NK-92 treated with Interleukin-12 subunit alpha and Interleukin-12 subunit beta, amount 100 ng/mL, for 24 hours (cell line): ENCODE measurements at regions not wholly inside any gene's neighbourhood (a gene's known extent, or its start where the extent isn't known, plus 50 kb on each side); places are given as distances from the start of the nearest gene placed in this dataset.

ENCODE experiments used
- DNase-seq: peaks from one replicate; lab custom pipeline; 2025; lab: John Stamatoyannopoulos, UW

DNA sequence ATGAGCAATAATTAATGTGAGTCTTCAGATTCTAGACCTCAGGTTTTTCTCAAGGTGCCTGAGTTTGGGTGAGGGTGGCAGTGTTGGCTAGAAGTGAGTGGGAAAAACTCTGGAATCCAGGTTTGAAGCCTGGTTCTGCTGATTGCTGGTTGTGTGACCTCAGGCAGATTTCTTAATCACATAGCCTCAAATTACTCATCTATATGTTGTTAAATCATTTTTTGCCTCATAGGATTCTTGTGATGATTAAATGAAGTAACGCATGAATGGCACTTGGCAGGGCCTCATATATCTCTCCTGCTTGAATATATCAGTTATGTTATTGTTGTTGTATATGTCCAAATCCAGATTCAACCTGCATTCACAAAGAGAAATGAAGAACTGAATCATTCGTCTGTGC lies 60.5 kb downstream of the NR2F2 start:
- no peak for DNase-seq

DNA sequence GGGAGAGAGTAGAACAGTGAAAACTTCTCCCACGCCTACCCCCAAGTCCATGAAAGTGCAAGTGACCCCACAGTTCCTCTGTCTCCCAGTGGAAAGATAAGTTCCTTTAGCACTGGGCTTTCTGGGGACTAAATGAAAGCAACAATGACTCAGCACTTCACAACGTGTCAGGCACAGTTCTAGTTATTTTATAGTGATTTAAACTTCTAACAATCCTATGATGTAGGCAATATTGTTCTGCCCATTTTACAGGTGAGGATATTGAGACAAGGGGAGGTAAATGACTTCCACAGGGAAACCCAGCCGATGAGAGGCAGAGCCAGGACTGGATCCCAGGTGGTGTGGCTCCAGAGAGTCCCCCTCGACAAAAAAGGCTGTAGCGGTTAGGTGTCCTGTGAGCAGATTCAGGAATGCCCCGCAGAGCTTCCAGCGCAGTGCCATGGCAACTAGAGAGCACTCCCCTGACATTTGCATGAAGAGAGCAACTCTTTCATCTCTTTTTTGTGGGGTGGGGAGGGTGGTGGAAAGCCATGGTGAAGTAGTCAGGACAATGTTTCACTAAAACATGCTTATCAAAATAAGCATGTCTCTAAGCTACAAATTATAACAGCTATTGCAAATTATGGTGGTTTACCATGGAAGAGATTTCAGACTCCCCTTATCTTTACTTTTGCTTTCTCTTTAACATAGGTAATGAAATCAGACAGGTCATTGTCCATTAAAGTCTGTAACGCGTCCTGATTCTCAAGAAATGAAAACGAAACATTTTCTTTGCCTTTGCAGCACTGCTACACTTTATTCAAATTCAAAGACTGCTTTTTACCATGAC lies 62.1 kb downstream of the NR2F2 start:
- DNase-seq = no peak

DNA sequence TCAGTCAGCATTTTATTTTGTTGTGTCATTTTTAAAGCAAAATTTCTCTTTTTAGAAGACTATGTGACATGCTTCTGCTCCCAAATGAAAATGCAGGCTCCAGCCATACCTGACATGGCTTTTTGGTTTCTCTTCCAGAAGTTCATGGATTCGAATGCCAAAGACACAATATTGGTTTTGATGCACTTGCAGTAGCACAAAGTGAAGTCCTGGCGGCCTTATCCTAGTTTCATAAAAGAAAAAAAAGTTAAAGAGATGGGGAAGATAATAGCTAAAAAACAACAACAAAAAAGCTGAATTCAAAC lies 62.7 kb downstream of the NR2F2 start:
- no peak for DNase-seq

DNA sequence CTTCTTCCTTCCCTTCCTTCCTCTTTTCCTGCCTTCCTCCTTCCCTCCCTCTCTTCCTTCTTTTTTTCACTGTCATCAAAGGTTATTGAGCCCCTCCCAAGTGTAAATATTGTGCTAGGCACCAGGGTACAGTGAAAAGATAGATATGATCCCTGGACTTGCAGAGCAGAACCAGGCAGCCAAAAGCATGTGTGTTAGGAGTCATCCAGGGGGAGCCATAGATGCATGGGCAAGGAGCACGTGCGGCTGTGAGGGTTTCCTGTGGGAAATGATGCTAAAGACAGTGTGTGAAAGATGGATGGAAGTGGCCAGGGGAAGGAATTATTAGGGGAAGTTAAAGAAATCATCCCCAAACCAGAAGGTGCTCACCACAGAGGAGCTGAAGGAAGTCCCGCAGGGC lies 65.2 kb downstream of the NR2F2 start:
- no peak for DNase-seq

DNA sequence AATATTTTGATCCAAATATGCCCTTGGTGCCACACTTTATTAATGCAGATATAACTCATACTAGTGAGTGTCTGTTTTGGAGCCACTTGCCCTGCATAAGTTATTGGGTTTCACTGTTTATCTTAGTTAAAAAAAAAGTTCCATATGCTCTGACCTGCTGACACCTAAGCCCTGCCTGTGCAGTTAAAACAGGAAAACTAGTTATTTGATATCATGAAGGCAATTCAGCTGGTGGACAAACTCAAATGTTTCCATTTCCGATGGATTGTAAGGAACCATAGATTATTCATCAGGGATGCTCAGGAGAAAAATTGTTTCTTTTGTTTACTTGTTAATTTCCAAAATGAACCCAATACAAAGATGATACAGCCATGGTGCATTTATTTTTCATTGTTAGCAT lies 68.3 kb downstream of the NR2F2 start:
- DNase-seq = no peak

DNA sequence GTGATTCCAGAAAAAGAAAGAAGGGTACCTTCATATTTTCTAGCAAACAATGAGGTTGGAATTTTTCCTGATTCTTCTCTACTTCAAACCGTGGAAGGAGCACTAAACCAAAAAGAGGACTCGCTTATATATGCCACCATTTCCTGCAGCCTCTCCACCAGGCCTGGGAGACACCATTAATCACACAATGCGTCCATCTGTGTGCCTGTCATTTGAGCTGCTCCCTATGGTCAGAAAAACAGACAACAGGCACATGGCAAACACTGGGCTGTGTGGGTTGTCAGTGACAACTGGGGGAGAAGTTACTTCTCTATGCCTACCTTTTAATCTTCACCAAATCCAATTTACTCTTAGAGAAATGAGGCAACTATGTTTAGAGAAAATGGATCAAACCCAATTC lies 71.9 kb downstream of the NR2F2 start:
- no peak for DNase-seq

DNA sequence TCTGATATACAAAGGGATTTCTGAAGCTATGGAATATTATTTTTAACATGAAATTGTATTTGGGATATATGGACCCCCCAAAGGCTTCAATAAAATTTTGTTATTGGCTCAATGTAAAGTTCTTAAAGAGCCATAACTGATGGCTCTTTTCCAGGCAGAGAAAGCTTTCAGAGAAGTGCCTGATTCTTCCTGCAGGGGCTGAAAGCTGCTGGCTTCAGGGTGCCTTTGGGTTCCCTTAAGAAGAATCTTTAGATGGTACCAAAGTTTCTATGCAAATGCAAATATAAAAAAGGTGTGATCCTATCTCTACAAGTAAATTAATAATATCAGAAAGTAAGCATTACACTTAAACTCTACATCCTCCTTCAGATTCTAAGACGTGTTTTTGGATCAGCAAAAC lies 72.6 kb downstream of the NR2F2 start:
- DNase-seq = no peak

DNA sequence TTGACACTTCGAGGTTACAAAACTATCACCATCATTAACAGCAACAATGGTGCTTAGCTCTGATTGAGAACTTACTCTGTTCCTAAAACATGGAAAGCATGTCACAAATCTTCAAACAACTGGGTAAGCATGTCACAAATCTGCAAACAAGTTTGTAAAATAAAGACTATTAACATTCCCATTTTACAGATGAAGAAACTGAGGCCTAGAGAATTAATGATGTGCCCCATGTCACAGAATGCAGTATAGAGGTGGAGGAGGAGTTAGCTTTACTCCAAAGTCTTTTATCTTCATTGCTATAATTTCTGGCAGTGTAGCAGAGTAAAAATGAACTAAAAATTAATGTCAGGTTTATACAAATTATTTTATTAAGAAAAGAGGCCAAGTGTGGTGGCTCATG lies 73.4 kb downstream of the NR2F2 start:
- no peak for DNase-seq

DNA sequence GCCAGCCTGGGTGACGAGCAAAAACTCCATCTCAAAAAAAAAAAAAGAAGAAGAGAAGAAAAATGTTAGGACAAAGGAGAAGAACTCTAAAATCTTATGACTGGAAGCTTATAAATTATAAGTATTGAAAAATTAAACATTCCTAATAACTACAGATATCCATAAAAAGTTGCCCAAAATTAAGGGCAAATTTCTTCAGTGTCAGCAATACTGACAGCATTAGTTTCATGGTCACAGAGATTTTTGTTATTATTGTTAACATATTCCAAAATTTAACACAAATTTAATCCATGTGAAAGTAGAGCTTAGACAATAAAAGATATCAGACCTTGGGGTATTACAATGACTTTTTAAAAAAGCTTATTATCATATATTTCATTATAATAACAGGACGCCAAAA lies 74.1 kb downstream of the NR2F2 start:
- no peak for DNase-seq

DNA sequence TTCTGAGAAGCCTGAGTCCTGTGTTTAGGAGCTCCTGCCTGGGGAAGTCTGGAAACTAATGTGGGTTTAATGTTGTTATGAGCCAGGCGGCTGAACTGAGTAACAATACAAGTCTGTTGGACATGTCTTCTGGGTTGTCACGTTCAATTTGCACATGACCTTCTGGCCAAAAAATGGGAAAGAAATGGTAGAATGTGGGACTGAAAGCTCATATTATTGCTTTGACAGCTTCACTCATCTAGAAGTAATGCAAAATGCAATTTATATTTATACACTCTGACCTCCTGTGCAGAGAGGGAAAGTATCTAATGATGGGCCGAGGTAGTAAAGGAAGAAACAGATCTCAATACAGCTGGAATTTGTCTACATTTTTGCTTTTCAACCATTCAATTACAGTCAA lies 75.8 kb downstream of the NR2F2 start:
- DNase-seq = no peak

DNA sequence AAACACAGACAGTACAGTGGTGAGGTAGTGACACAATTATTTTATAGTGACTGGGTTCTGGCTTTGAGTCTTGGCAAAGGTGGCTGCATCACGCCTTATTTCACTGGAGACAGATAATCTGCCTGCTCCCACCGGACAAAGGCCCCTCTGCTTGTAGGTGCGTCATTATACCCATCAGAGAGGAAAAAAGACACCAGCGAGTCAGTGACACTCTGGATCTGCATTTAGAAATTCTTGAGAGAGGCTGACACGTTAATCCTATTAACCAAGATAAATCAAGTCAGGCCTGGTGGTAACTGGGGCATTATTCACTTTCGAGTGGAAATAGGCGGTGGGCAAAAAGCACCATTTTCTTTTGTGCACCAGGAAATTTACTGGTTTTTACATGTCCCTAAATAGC lies 76.2 kb downstream of the NR2F2 start:
- DNase-seq = no peak

DNA sequence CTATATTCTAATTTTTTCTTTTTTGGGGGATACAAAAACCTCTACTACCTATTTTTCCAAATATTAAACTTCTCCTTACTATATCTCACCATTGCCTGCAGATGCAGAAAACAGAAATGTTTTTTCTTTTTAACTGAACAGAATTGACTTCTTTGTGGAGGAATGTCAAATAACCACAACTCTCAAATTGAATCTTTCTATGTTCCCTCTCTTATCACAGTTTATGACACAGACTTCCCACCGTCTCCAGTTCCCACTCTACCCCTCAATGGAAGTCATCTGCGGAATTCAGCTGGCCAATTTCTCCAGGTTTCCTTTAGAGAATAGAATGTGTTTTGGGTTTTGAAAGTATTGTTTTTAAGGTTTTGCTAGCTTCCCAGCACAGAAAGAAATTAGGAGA lies 77.0 kb downstream of the NR2F2 start:
- DNase-seq = no peak

DNA sequence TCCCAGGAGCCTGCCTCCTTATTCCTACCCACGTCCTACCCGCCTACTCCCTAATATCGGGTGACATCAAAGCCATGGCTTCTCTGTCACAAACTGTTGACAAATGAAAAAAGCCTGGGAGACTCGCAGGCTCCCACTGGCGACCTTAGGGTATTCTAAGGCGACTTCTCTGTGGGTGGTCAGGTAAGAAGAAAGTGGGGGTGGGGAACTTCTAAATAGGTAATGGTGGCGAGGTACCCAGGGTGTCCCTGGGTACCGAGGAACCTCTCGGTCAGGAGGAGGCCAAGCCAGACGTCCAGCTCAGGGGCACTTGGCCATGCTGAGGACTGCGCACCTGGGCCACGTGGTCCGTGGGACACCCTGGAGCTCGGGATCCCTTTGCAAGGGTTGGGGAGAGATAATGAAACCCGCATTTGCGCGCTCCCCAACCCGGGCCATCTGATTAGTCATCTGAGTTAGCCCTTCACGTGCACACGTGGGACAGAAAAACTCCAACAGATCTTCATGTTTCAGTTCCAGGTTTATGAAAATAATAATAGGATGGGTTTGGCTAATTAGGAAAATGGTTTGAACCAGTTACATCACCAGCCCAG lies 78.2 kb downstream of the NR2F2 start:
- DNase-seq = no peak

DNA sequence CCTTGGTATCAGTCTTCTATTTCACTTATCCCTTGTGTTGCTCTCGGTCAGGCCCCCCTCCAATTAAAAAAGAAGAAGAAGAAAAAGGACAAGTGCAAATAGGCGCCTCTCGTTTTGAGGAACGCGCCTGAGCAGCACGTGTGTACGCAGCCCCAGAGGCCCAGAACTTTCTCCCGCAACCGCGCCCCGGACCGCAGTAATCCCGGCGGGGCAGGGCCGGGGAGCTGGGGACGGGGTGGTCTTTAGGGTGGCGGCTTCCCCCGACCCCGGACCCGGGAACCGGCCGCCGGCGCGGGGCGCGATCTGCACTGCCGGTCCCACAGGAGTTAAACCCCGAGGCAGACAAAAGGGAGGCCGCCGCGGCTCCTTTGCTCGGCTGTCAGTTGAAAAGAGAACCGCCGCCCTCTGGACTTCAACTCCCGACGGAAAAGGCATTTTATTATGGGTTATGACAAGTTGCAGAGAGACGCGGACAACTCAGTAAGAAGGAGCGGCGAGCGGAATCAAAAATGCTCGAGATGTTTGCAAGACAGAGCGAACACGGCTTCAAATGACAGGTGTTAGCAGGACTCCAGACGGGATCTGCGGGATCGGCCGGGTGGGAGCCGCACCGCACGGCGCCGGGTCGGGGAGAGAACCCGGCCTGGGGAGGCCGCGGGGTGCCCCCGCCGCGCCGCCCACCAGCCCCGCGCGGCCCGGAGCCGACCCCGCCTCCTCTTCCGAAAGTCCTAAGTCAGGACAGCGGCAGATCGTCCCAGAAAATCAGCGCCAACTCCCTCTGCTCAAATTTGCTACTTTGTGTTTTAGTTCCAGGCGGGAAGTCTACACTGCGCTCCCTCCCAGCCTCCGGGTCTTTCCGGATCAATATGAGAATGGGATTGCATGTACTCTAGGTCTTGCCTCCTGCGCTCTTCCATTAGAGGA lies 79.0 kb downstream of the NR2F2 start:
- DNase-seq = no peak

DNA sequence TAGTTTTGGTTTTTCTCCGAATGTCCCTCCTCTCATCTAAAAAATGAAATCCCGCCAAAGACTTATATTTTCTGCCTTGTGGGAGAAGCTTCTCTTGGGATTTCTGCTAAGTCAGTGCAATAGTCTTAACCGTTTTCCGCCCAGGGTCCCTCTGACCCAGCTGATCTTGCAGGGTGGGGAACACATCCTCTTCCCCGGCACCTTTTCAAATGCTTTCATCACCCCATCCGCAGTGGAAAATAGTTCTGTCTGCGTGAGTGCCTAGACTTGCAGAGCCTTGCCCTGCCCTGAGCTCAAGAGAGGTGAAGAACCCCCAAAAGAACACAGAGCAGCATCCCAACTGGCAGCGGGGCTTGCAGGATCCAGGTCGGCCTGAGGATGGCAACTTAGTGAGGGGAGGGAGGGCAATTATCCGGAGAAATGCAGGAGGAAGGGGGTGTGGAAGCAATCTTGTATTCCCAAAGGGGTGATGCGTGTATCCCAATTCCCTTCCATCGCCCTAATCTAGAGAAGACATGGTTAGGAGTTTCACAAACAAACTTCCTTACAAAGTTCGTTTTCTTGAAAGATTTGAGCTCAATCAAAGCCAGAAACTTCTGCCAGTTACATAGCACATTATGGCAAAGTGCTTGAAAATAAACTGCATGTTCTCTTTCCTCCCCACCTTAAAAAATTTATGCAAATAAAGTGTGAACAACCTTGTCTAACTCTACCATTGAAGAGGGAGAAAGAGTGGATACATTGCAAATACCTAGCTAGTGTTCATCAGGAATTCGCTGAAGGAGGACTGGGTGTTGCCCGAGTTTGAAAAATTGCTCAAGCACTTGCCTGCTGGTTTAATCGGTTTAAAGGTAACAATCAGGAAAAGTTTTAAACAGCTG lies 79.9 kb downstream of the NR2F2 start:
- DNase-seq = no peak

DNA sequence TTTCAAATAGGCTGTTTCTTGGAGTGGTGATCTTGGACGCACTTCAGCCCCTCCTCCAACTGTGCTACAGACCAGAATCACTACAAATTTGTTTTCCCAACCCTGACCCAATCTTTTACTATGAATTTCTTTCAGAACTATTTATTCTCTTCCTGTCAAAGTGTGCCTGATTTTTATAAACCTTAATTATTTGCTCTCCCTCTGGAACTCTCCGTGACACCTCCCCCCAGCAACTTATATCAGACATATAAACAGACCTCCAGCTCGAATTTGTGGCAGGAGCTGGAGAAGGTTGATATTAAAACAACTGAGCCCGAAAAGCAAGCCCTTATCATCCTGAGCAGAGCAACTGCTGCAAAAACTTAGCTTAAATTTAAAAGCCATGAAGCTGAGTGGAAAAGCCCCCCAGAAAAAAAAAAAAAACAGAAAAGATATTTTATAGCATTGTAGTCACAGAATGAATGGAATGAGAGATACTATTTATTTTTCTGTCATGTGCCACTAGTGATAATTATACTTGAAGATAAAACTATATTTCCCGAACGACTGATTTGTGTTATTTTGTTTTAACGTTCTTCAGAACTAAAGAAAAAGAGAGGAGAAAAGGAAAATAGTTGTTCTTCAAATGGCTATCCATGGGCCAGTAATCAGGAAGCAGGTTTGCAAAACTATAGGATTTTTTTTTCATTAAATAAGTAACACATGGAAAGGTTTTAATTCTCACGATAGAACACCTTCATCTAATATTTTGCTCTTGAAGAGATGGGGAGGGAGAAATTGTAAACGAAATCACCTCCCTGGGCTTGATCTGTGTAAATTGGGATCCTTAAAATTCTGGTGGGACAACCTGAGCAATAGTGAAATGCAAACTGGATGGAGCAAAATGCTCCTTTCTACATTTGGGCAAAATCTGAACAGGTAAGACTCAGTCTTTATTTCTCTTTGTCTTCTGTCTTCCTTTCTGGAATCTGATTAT lies 80.8 kb downstream of the NR2F2 start:
- DNase-seq = no peak

DNA sequence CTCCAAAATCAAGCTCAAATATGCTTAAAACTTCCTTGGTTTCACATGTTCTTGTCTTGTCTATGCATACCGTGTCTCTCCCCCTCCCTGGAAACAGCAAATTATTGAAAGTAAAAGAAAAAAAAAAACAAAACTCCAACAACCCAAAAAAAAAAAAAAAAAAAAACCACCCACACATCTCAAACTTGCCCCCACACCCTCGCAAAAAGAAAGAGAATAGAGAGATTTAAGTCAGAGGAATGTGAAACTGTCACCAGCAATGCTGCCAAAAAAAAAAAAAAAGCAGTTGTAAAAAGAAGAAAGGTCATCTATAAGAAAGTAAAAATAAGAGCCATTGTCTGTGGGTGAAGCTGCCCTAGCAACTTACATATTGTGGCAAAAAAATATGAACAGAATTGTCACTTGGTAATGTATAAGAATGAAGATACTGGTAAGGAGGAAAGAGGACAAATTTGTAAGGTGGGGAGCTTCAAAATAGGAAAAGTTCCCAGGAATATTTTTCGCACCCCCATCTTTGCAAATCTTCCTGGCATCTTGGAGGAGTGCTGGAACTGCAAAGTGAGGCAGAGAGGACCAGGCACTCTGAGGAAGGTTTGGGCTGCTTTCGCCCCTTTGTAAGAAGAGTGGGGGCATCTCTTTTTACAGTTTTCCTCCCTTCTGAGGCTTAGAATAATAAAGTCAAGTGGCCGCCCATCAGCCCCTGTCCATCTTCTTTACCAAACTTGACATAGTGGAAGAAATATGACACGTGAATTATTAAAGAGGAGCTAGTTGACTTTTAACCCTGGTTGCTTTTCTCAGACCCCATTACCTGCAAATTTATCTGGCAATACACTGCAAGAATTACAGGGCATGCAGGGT lies 81.8 kb downstream of the NR2F2 start:
- DNase-seq = no peak

DNA sequence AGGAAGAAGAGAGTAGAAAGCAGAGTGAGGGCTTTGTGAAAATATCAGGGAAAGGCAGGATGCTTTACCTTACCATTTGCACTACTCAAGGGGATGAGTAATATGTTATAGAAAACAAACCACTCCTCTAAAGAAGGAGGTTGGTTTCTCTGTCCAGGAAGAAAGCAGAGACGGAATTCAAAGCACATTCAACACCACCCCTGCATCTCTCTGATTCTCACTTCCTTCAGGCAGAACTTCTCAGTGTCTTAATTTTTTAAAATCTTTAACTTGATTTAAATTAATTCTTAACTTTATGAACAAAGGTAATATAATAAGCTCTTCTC lies 82.4 kb downstream of the NR2F2 start:
- no peak for DNase-seq

DNA sequence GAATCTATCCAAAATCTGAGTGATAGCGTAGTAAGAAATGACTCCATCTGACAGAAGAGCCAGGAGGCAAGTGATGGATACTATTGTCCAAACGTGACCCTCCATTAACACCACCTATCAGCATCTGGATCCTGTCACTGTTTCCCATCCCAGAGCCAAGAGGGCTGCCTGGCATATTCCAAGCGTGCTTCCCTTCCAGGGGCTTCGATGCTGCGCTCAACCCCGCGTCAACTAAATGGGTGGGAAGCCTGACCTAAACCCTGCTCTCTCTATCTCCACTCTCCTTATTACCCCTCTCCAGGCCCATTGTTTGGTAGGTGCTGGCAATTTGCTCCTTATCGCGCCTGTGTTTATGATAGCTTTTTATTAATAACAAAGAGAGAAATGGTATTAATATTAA lies 83.2 kb downstream of the NR2F2 start:
- no peak for DNase-seq

DNA sequence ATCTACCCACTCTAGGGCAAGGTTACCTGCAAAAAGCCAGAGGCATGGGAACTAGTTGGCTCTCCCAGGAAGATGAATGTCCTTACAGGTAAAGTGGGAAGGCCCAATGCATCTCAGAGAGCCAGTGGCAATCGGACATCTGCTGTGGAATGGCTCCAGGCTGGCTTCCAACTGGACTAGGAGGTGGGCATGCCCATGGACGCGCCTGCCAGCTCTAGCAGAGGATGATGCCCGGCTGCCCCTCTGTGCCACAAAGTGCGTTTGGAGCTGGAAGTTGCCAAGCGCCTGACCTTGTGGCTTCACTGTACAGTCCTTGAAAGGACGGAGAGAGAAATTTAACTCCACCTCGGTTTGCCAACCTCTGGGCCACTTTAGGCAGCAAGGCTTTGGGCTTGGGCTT lies 84.4 kb downstream of the NR2F2 start:
- DNase-seq = no peak
